ENCODE measurements at regions not wholly inside any gene's neighbourhood (a gene's known extent, or its start where the extent isn't known, plus 50 kb on each side); places are given as distances from the start of the nearest gene placed in this dataset.

- no peak for TF ChIP-seq EZH2 (IDR thresholded peaks at IDR 0.05; ENCODE audit: borderline replicate concordance, insufficient read depth, low read depth, low read length, poor library complexity, severe bottlenecking)
- TF ChIP-seq, protein P1, sequence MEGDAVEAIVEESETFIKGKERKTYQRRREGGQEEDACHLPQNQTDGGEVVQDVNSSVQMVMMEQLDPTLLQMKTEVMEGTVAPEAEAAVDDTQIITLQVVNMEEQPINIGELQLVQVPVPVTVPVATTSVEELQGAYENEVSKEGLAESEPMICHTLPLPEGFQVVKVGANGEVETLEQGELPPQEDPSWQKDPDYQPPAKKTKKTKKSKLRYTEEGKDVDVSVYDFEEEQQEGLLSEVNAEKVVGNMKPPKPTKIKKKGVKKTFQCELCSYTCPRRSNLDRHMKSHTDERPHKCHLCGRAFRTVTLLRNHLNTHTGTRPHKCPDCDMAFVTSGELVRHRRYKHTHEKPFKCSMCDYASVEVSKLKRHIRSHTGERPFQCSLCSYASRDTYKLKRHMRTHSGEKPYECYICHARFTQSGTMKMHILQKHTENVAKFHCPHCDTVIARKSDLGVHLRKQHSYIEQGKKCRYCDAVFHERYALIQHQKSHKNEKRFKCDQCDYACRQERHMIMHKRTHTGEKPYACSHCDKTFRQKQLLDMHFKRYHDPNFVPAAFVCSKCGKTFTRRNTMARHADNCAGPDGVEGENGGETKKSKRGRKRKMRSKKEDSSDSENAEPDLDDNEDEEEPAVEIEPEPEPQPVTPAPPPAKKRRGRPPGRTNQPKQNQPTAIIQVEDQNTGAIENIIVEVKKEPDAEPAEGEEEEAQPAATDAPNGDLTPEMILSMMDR (IDR thresholded peaks at IDR 0.05), result no peak
- CTCF ChIA-PET, result no interaction called here
- H3K27ac ChIP-seq (ENCODE audit: low read length in 2 of 2), result no peak overlapping the region
- 83% methylated on average over 1 of the region's 4 CpGs for WGBS (ENCODE audit: insufficient coverage)
- H4K20me1 ChIP-seq (ENCODE audit: control insufficient read depth, insufficient read depth, low read length, poor library complexity, severe bottlenecking), result no peaks in the 10 kb centered on the region
- Mint-ChIP-seq H3K27ac (no peak overlapping the region), H3K27me3 (no peaks in the 10 kb centered on the region), H3K4me1 (no peaks in the 10 kb centered on the region), H3K9me3 (ENCODE audit: insufficient read depth) (peaks cover 5% of the 10 kb centered on the region), H3K4me3 (no peak overlapping the region)
- no peak for DNase-seq
- H3K4me1 ChIP-seq (ENCODE audit: control insufficient read depth in 2 of 2, insufficient read depth in 2 of 2, low read length in 2 of 2), result no peaks in the 10 kb centered on the region
- no peak overlapping the region for H2AFZ ChIP-seq (ENCODE audit: insufficient read depth, low read depth, low read length, poor library complexity, severe bottlenecking)
- H3K79me2 ChIP-seq (ENCODE audit: control insufficient read depth, insufficient read depth, low read length), result no peaks in the 10 kb centered on the region
- intact Hi-C loops (cut with micrococcal nuclease), result no loop called here
- ATAC-seq (ENCODE audit: low read depth), result no peak
- H3K9ac ChIP-seq (ENCODE audit: low read length), result no peak overlapping the region
- POLR2A ChIA-PET, result no interaction called here
- H3K9me3 ChIP-seq (ENCODE audit: control extremely low read depth in 1 of 3, control insufficient read depth in 2 of 3, insufficient read depth in 1 of 3, low read length in 2 of 3), result no peaks in the 10 kb centered on the region
- H3K27me3 ChIP-seq (replicated peaks in 1 of 4; ENCODE audit: control extremely low read depth in 1 of 4, control insufficient read depth in 3 of 4, insufficient read depth in 4 of 4, low read length in 3 of 4), result no peaks in the 10 kb centered on the region
- no peaks in the 10 kb centered on the region for H3K36me3 ChIP-seq (replicated peaks in 1 of 2; ENCODE audit: control extremely low read depth in 1 of 2, control insufficient read depth in 1 of 2, extremely low read depth in 1 of 2, insufficient read depth in 2 of 2, low read length in 1 of 2)
- H3K4me2 ChIP-seq (replicated peaks; ENCODE audit: low read depth, low read length, poor library complexity, severe bottlenecking), result no peak overlapping the region
- no peak overlapping the region for H3K4me3 ChIP-seq (ENCODE audit: control extremely low read depth in 1 of 5, extremely low read depth in 1 of 5, insufficient read depth in 1 of 5, low read depth in 2 of 5, low read length in 4 of 5)
Observed at GRCh38 chr13:54184576-54184975, 1156.0 kb downstream of the OLFM4 start.

- Histone ChIP-seq H3K9me3 (ENCODE audit: control extremely low read depth in 1 of 3, control insufficient read depth in 2 of 3, insufficient read depth in 1 of 3, low read length in 2 of 3) (no peaks in the 10 kb centered on the region), H2AFZ (ENCODE audit: insufficient read depth, low read depth, low read length, poor library complexity, severe bottlenecking) (no peak overlapping the region), H3K79me2 (ENCODE audit: control insufficient read depth, insufficient read depth, low read length) (no peaks in the 10 kb centered on the region), H3K9ac (ENCODE audit: low read length) (no peak overlapping the region), H3K27ac (ENCODE audit: low read length in 2 of 2) (no peak overlapping the region), H3K4me2 (replicated peaks; ENCODE audit: low read depth, low read length, poor library complexity, severe bottlenecking) (no peak overlapping the region), H3K4me1 (ENCODE audit: control insufficient read depth in 2 of 2, insufficient read depth in 2 of 2, low read length in 2 of 2) (no peaks in the 10 kb centered on the region), H3K36me3 (replicated peaks in 1 of 2; ENCODE audit: control extremely low read depth in 1 of 2, control insufficient read depth in 1 of 2, extremely low read depth in 1 of 2, insufficient read depth in 2 of 2, low read length in 1 of 2) (no peaks in the 10 kb centered on the region), H3K27me3 (replicated peaks in 1 of 4; ENCODE audit: control extremely low read depth in 1 of 4, control insufficient read depth in 3 of 4, insufficient read depth in 4 of 4, low read length in 3 of 4) (no peaks in the 10 kb centered on the region), H3K4me3 (ENCODE audit: control extremely low read depth in 1 of 5, extremely low read depth in 1 of 5, insufficient read depth in 1 of 5, low read depth in 2 of 5, low read length in 4 of 5) (no peak overlapping the region), H4K20me1 (ENCODE audit: control insufficient read depth, insufficient read depth, low read length, poor library complexity, severe bottlenecking) (no peaks in the 10 kb centered on the region)
- ChIA-PET CTCF (no interaction called here), POLR2A (no interaction called here)
- no peaks in the 10 kb centered on the region for H3K27me3 Mint-ChIP-seq
- ATAC-seq (ENCODE audit: low read depth) (no peak), DNase-seq (no peak)
- TF ChIP-seq, protein P1 (IDR thresholded peaks at IDR 0.05), result no peak
- no peak for TF ChIP-seq EZH2 (IDR thresholded peaks at IDR 0.05; ENCODE audit: borderline replicate concordance, insufficient read depth, low read depth, low read length, poor library complexity, severe bottlenecking)
- peaks cover 7% of the 10 kb centered on the region for H3K9me3 Mint-ChIP-seq (ENCODE audit: insufficient read depth)
- H3K27ac Mint-ChIP-seq, result no peak overlapping the region
- H3K4me1 Mint-ChIP-seq, result no peaks in the 10 kb centered on the region
- H3K4me3 Mint-ChIP-seq, result no peak overlapping the region
- intact Hi-C loops (cut with micrococcal nuclease), result no loop called here
- 50% methylated on average over 1 of the region's 2 CpGs for WGBS (ENCODE audit: insufficient coverage)
Observed at GRCh38 chr13:54185101-54185500, 1156.5 kb downstream of the OLFM4 start.

Measured in B cell (primary cell).